HS-5 (cell line): ENCODE measurements at regions not wholly inside any gene's neighbourhood (a gene's known extent, or its start where the extent isn't known, plus 50 kb on each side); places are given as distances from the start of the nearest gene placed in this dataset.

Source experiments
- DNase-seq: peaks from one replicate; pipeline ENCODE4 v3.0.0-alpha.2; 2012; ENCODE audit warnings: low read depth

GRCh38 chr16:80300876-80301275, 239.9 kb upstream of the DYNLRB2 start:
- peak; percentile 35 for DNase-seq

- DNase-seq = peak; percentile 13
Measured at GRCh38 chr16:80300456-80300855, 240.3 kb upstream of the DYNLRB2 start.

GRCh38 chr16:80299416-80299815, 241.4 kb upstream of the DYNLRB2 start:
- no peak for DNase-seq

GRCh38 chr16:80298676-80299075, 242.1 kb upstream of the DYNLRB2 start:
- DNase-seq = no peak

- no peak for DNase-seq
Measured at GRCh38 chr16:80296034-80296433, 244.8 kb upstream of the DYNLRB2 start.

GRCh38 chr16:80294172-80294571, 246.6 kb upstream of the DYNLRB2 start:
- DNase-seq = no peak

GRCh38 chr16:80288616-80289015, 252.2 kb upstream of the DYNLRB2 start:
- DNase-seq = no peak

GRCh38 chr16:80287674-80288073, 253.1 kb upstream of the DYNLRB2 start:
- no peak for DNase-seq

GRCh38 chr16:80285104-80285503, 255.7 kb upstream of the DYNLRB2 start:
- peak; percentile 41 for DNase-seq

- no peak for DNase-seq
Measured at GRCh38 chr16:80283466-80284392, 257.1 kb upstream of the DYNLRB2 start.

GRCh38 chr16:80280557-80280956, 260.2 kb upstream of the DYNLRB2 start:
- DNase-seq = no peak

GRCh38 chr16:80279656-80280055, 261.1 kb upstream of the DYNLRB2 start:
- DNase-seq = no peak

- no peak for DNase-seq
Measured at GRCh38 chr16:80277182-80277581, 263.6 kb upstream of the DYNLRB2 start.

- DNase-seq = no peak
Measured at GRCh38 chr16:80274576-80275191, 266.1 kb upstream of the DYNLRB2 start.

GRCh38 chr16:80273635-80274538, 266.9 kb upstream of the DYNLRB2 start:
- no peak for DNase-seq

GRCh38 chr16:80265624-80266306, 275.0 kb upstream of the DYNLRB2 start:
- DNase-seq = no peak

GRCh38 chr16:80263848-80264694, 276.7 kb upstream of the DYNLRB2 start:
- DNase-seq = no peak

- DNase-seq = no peak
Measured at GRCh38 chr16:80263181-80263823, 277.5 kb upstream of the DYNLRB2 start.

GRCh38 chr16:80260906-80261311, 279.9 kb upstream of the DYNLRB2 start:
- no peak for DNase-seq

- no peak for DNase-seq
Measured at GRCh38 chr16:80259290-80259805, 281.4 kb upstream of the DYNLRB2 start.
